GM23248 (cell line): ENCODE measurements at regions not wholly inside any gene's neighbourhood (a gene's known extent, or its start where the extent isn't known, plus 50 kb on each side); places are given as distances from the start of the nearest gene placed in this dataset.

Experiments used
- DNase-seq: peaks from one replicate; pipeline ENCODE4 v3.0.0-alpha.2; 2015
- H2AFZ ChIP-seq: fragments of 200-600 bp; sonication (generic); 2 replicates; pipeline ENCODE4 v1.6.1; 2016; ENCODE audit warnings: antibody characterized with exemption
- H3F3A ChIP-seq: fragments of 200-600 bp; sonication (generic); 2 replicates; pipeline ENCODE4 v1.6.1; 2016; ENCODE audit warnings: mild to moderate bottlenecking, antibody characterized with exemption, mixed run types; ENCODE audit not compliant: insufficient read depth
- H3K27ac ChIP-seq: fragments of 200-600 bp; sonication (generic); 2 replicates; pipeline ENCODE4 v1.5.1; 2016; ENCODE audit warnings: mild to moderate bottlenecking
- H3K27me3 ChIP-seq: fragments of 200-600 bp; sonication (generic); replicated peaks from 2 replicates; pipeline ENCODE4 v1.6.1; 2016; ENCODE audit warnings: mild to moderate bottlenecking; ENCODE audit not compliant: insufficient read depth
- H3K36me3 ChIP-seq: fragments of 200-600 bp; sonication (generic); 2 replicates; pipeline ENCODE4 v1.6.1; 2016; ENCODE audit warnings: low read depth, mild to moderate bottlenecking
- H3K4me1 ChIP-seq: fragments of 200-600 bp; sonication (generic); 2 replicates; pipeline ENCODE4 v1.6.1; 2016; ENCODE audit warnings: mild to moderate bottlenecking; ENCODE audit not compliant: insufficient read depth
- H3K4me2 ChIP-seq: fragments of 200-600 bp; sonication (generic); one replicate; pipeline ENCODE4 v1.6.1; 2016; ENCODE audit warnings: mild to moderate bottlenecking; ENCODE audit not compliant: unreplicated experiment
- H3K4me3 ChIP-seq: fragments of 200-600 bp; sonication (generic); 2 replicates; pipeline ENCODE4 v1.5.1; 2016; ENCODE audit warnings: mild to moderate bottlenecking
- H3K79me2 ChIP-seq: fragments of 200-600 bp; sonication (generic); 2 replicates; pipeline ENCODE4 v1.6.1; 2016; ENCODE audit warnings: mild to moderate bottlenecking; ENCODE audit not compliant: insufficient read depth
- H3K9ac ChIP-seq: fragments of 200-600 bp; sonication (generic); 2 replicates; pipeline ENCODE4 v1.6.1; 2016; ENCODE audit warnings: mild to moderate bottlenecking
- H3K9me2 ChIP-seq: fragments of 200-600 bp; sonication (generic); 2 replicates; pipeline ENCODE4 v1.6.1; 2016; ENCODE audit warnings: mixed run types, mild to moderate bottlenecking, moderate library complexity; ENCODE audit not compliant: insufficient read depth
- H3K9me3 ChIP-seq: fragments of 200-600 bp; sonication (generic); one replicate; pipeline ENCODE4 v1.6.1; 2017; ENCODE audit warnings: low read depth
- H4K20me1 ChIP-seq: fragments of 200-600 bp; sonication (generic); 2 replicates; pipeline ENCODE4 v1.6.0; 2016; ENCODE audit not compliant: insufficient read depth
- EZH2 ChIP-seq: fragments of 200-600 bp; sonication (generic); IDR thresholded peaks from 2 replicates; pipeline ENCODE4 v1.6.1; 2018; ENCODE audit warnings: antibody characterized with exemption, mild to moderate bottlenecking; ENCODE audit not compliant: insufficient read depth, poor library complexity, severe bottlenecking
- EZH2phosphoT487 ChIP-seq: fragments of 200-600 bp; sonication (generic); IDR thresholded peaks from 2 replicates; pipeline ENCODE4 v1.6.1; 2018; ENCODE audit warnings: antibody characterized with exemption, moderate library complexity, mild to moderate bottlenecking, low read depth; ENCODE audit not compliant: insufficient read depth
- WGBS, 2 experiments: methylation state at CpG; one replicate each; pipeline ENCODE4 v1.1.6; 2015 to 2017; ENCODE audit warnings: low lambda C conversion rate in 2 of 2, low coverage in 1 of 2; ENCODE audit errors: missing lambda C conversion rate in 2 of 2; 5-methylcytosine and 5-hydroxymethylcytosine counted together
- in situ Hi-C: fragments of 300-500 bp; cut with MboI; formaldehyde crosslinking; loops from 2 replicates; pipeline ENCODE4 v1.15.0; 2020

- DNase-seq = peak; percentile 85
- TF ChIP-seq EZH2phosphoT487 = peak; percentile 83; the same call in 1 of the 2 replicates
- TF ChIP-seq EZH2 = no peak
- H3K9ac ChIP-seq = no peak overlapping the region
- H4K20me1 ChIP-seq = no peaks in the 10 kb centered on the region
- no peak overlapping the region for H3K4me3 ChIP-seq
- in situ Hi-C loops = no loop called here
- no peak overlapping the region for H2AFZ ChIP-seq
- H3K4me2 ChIP-seq = peak overlapping the region; percentile 26
- peaks cover 32% of the 10 kb centered on the region for H3F3A ChIP-seq
- peaks cover 34% of the 10 kb centered on the region for H3K4me1 ChIP-seq
- no peaks in the 10 kb centered on the region for H3K9me2 ChIP-seq
- no peaks in the 10 kb centered on the region for H3K79me2 ChIP-seq
- H3K27ac ChIP-seq = peak overlapping the region; percentile 21
- no peaks in the 10 kb centered on the region for H3K9me3 ChIP-seq
- 2% methylated on average over 4 of the region's 4 CpGs for WGBS, 2 experiments
- no peaks in the 10 kb centered on the region for H3K36me3 ChIP-seq
- H3K27me3 ChIP-seq = no peaks in the 10 kb centered on the region
Measured at GRCh38 chr14:75339059-75339458, 60.4 kb downstream of the FOS start.

GRCh38 chr14:75340921-75341320, 62.3 kb downstream of the FOS start:
- DNase-seq = no peak
- TF ChIP-seq EZH2phosphoT487 (no peak), EZH2 (no peak)

GRCh38 chr14:75341620-75342019, 63.0 kb downstream of the FOS start:
- no peak overlapping the region for H3K9ac ChIP-seq
- no peak overlapping the region for H3K27ac ChIP-seq
- H3K9me2 ChIP-seq = no peaks in the 10 kb centered on the region
- no peaks in the 10 kb centered on the region for H3K36me3 ChIP-seq
- H4K20me1 ChIP-seq = no peaks in the 10 kb centered on the region
- H3K79me2 ChIP-seq = no peaks in the 10 kb centered on the region
- no peak overlapping the region for H2AFZ ChIP-seq
- no peaks in the 10 kb centered on the region for H3K9me3 ChIP-seq
- H3K27me3 ChIP-seq = no peaks in the 10 kb centered on the region
- H3K4me1 ChIP-seq = peaks cover 33% of the 10 kb centered on the region
- peaks cover 39% of the 10 kb centered on the region for H3F3A ChIP-seq
- in situ Hi-C loops = no loop called here
- no peak for TF ChIP-seq EZH2
- TF ChIP-seq EZH2phosphoT487 = no peak
- H3K4me2 ChIP-seq = peak overlapping the region; percentile 19
- peak; percentile 35 for DNase-seq
- H3K4me3 ChIP-seq = no peak overlapping the region

More at GRCh38 chr14:75340921-75341320, 62.3 kb downstream of the FOS start:
- H4K20me1 ChIP-seq = no peaks in the 10 kb centered on the region
- in situ Hi-C loops = no loop called here
- no peak overlapping the region for H3K4me2 ChIP-seq
- H3K9me2 ChIP-seq = no peaks in the 10 kb centered on the region
- no peaks in the 10 kb centered on the region for H3K36me3 ChIP-seq
- WGBS, 2 experiments = 51 to 54% methylated on average over 8 of the region's 8 CpGs
- H3K27me3 ChIP-seq = no peaks in the 10 kb centered on the region
- peaks cover 33% of the 10 kb centered on the region for H3K4me1 ChIP-seq
- no peak overlapping the region for H3K27ac ChIP-seq
- no peaks in the 10 kb centered on the region for H3K9me3 ChIP-seq
- no peaks in the 10 kb centered on the region for H3K79me2 ChIP-seq
- H3K4me3 ChIP-seq = no peak overlapping the region
- no peak overlapping the region for H2AFZ ChIP-seq
- no peak overlapping the region for H3K9ac ChIP-seq
- H3F3A ChIP-seq = peaks cover 39% of the 10 kb centered on the region

- Histone ChIP-seq H3K36me3 (no peaks in the 10 kb centered on the region), H3K4me1 (peaks cover 33% of the 10 kb centered on the region), H3K9me2 (no peaks in the 10 kb centered on the region), H3K27me3 (no peaks in the 10 kb centered on the region), H4K20me1 (no peaks in the 10 kb centered on the region), H3K4me3 (no peak overlapping the region), H3K4me2 (no peak overlapping the region), H3K9ac (no peak overlapping the region), H3K9me3 (no peaks in the 10 kb centered on the region), H3F3A (peaks cover 39% of the 10 kb centered on the region), H3K27ac (no peak overlapping the region), H3K79me2 (no peaks in the 10 kb centered on the region), H2AFZ (no peak overlapping the region)
- TF ChIP-seq EZH2 (no peak), EZH2phosphoT487 (no peak)
- 82 to 84% methylated on average over 4 of the region's 4 CpGs for WGBS, 2 experiments
- in situ Hi-C loops = no loop called here
- DNase-seq = no peak
Measured at GRCh38 chr14:75342762-75343599, 64.4 kb downstream of the FOS start.
